ENCODE measurements at regions not wholly inside any gene's neighbourhood (a gene's known extent, or its start where the extent isn't known, plus 50 kb on each side); places are given as distances from the start of the nearest gene placed in this dataset.

- DNase-seq (ENCODE audit: low spot score): no peak
Measured at GRCh38 chr2:45255563-45255962, 246.3 kb upstream of the SIX2 start.

GRCh38 chr2:45254025-45254424 is 244.8 kb upstream of the SIX2 start:
- no peak for DNase-seq (ENCODE audit: low spot score)

GRCh38 chr2:45253151-45253550 is 243.9 kb upstream of the SIX2 start:
- DNase-seq (ENCODE audit: low spot score): no peak

- DNase-seq (ENCODE audit: low spot score): no peak
Measured at GRCh38 chr2:45250176-45250575, 240.9 kb upstream of the SIX2 start.

- DNase-seq (ENCODE audit: low spot score): no peak
Measured at GRCh38 chr2:45248214-45248613, 239.0 kb upstream of the SIX2 start.

GRCh38 chr2:45244928-45245327 is 235.7 kb upstream of the SIX2 start:
- no peak for DNase-seq (ENCODE audit: low spot score)

GRCh38 chr2:45242161-45242741 is 233.0 kb upstream of the SIX2 start:
- peak; percentile 27 for DNase-seq (ENCODE audit: low spot score)

- no peak for DNase-seq (ENCODE audit: low spot score)
Measured at GRCh38 chr2:45241061-45241561, 231.9 kb upstream of the SIX2 start.

GRCh38 chr2:45237850-45238542 is 228.7 kb upstream of the SIX2 start:
- no peak for DNase-seq (ENCODE audit: low spot score)

GRCh38 chr2:45237128-45237527 is 227.9 kb upstream of the SIX2 start:
- DNase-seq (ENCODE audit: low spot score): no peak

GRCh38 chr2:45236268-45236667 is 227.0 kb upstream of the SIX2 start:
- no peak for DNase-seq (ENCODE audit: low spot score)

GRCh38 chr2:45233301-45233700 is 224.0 kb upstream of the SIX2 start:
- no peak for DNase-seq (ENCODE audit: low spot score)

- no peak for DNase-seq (ENCODE audit: low spot score)
Measured at GRCh38 chr2:45232818-45233217, 223.6 kb upstream of the SIX2 start.

GRCh38 chr2:45229411-45229810 is 220.2 kb upstream of the SIX2 start:
- no peak for DNase-seq (ENCODE audit: low spot score)

GRCh38 chr2:45227347-45227746 is 218.1 kb upstream of the SIX2 start:
- DNase-seq (ENCODE audit: low spot score): peak; percentile 16

GRCh38 chr2:45224993-45225380 is 215.7 kb upstream of the SIX2 start:
- no peak for DNase-seq (ENCODE audit: low spot score)

GRCh38 chr2:45224321-45224992 is 215.2 kb upstream of the SIX2 start:
- no peak for DNase-seq (ENCODE audit: low spot score)

- DNase-seq (ENCODE audit: low spot score): no peak
Measured at GRCh38 chr2:45223531-45223930, 214.3 kb upstream of the SIX2 start.

- DNase-seq (ENCODE audit: low spot score): no peak
Measured at GRCh38 chr2:45220227-45220626, 211.0 kb upstream of the SIX2 start.

GRCh38 chr2:45218931-45219339 is 209.7 kb upstream of the SIX2 start:
- DNase-seq (ENCODE audit: low spot score): no peak

- DNase-seq (ENCODE audit: low spot score): no peak
Measured at GRCh38 chr2:45218297-45218696, 209.0 kb upstream of the SIX2 start.

- DNase-seq (ENCODE audit: low spot score): no peak
Measured at GRCh38 chr2:45216118-45216517, 206.9 kb upstream of the SIX2 start.

- no peak for DNase-seq (ENCODE audit: low spot score)
Measured at GRCh38 chr2:45214550-45214949, 205.3 kb upstream of the SIX2 start.
